NT2/D1 (cell line): ENCODE measurements at regions not wholly inside any gene's neighbourhood (a gene's known extent, or its start where the extent isn't known, plus 50 kb on each side); places are given as distances from the start of the nearest gene placed in this dataset.
"Not testable (repeated sequence)": the region's sequence is repeated elsewhere in the genome, so short reads cannot be mapped to it uniquely, and the experiment has no call there.

Experiments used
- DNase-seq: peaks from one replicate; pipeline ENCODE4 v3.0.0-alpha.2; 2011; ENCODE audit warnings: low read depth, low spot score
- H3K27me3 ChIP-seq: 2 replicates; pipeline ENCODE4 v1.6.0; 2011; ENCODE audit warnings: mild to moderate bottlenecking; ENCODE audit not compliant: insufficient read length, insufficient read depth
- H3K36me3 ChIP-seq: 2 replicates; pipeline ENCODE4 v1.6.1; 2011; ENCODE audit warnings: mild to moderate bottlenecking, low read length, mixed read lengths; ENCODE audit not compliant: insufficient read depth, insufficient read length
- H3K4me1 ChIP-seq: 2 replicates; pipeline ENCODE4 v1.5.1; 2011; ENCODE audit not compliant: insufficient read depth, insufficient read length
- H3K4me3 ChIP-seq: 2 replicates; pipeline ENCODE4 v1.5.1; 2011; ENCODE audit warnings: low read depth; ENCODE audit not compliant: insufficient read length
- H3K9ac ChIP-seq: 2 replicates; pipeline ENCODE4 v1.6.0; 2011; ENCODE audit warnings: low read depth; ENCODE audit not compliant: insufficient read length
- H3K9me3 ChIP-seq: 2 replicates; pipeline ENCODE4 v1.5.1; 2011; ENCODE audit warnings: mild to moderate bottlenecking, low read length; ENCODE audit not compliant: insufficient read depth
- SUZ12 ChIP-seq: IDR thresholded peaks from 2 replicates; pipeline ENCODE4 v1.6.1; 2011; ENCODE audit not compliant: insufficient read length, insufficient read depth; ENCODE audit errors: extremely low read depth
- YY1 ChIP-seq: IDR thresholded peaks from 2 replicates; pipeline ENCODE4 v1.6.1; 2011; ENCODE audit not compliant: insufficient read length, insufficient read depth
- ZNF274 ChIP-seq: IDR thresholded peaks from 2 replicates; pipeline ENCODE4 v1.6.1; 2011; ENCODE audit warnings: mild to moderate bottlenecking, low read depth, low read length

- H3K4me3 ChIP-seq = no peak overlapping the region
- H3K4me1 ChIP-seq = no peaks in the 10 kb centered on the region
- H3K9ac ChIP-seq = no peak overlapping the region
- H3K36me3 ChIP-seq = no peaks in the 10 kb centered on the region
- TF ChIP-seq ZNF274 (no peak), YY1 (no peak), SUZ12 (no peak)
- no peak for DNase-seq
- H3K27me3 ChIP-seq = no peaks in the 10 kb centered on the region
- no peaks in the 10 kb centered on the region; the same call in 1 of the 2 replicates for H3K9me3 ChIP-seq
Measured at GRCh38 chr3:177624528-177625495, 427.5 kb upstream of the TBL1XR1 start.

- no peak for DNase-seq
- Histone ChIP-seq H3K4me1 (no peaks in the 10 kb centered on the region), H3K4me3 (no peak overlapping the region), H3K9me3 (no peaks in the 10 kb centered on the region; the same call in 1 of the 2 replicates), H3K36me3 (no peaks in the 10 kb centered on the region), H3K9ac (no peak overlapping the region), H3K27me3 (no peaks in the 10 kb centered on the region)
- TF ChIP-seq YY1 (no peak), SUZ12 (no peak), ZNF274 (no peak)
Measured at GRCh38 chr3:177626045-177626444, 428.8 kb upstream of the TBL1XR1 start.

- H3K4me1 ChIP-seq = not testable (repeated sequence)
Measured at GRCh38 chr3:177628095-177628719, 430.9 kb upstream of the TBL1XR1 start.

GRCh38 chr3:177629276-177629675 lies 432.0 kb upstream of the TBL1XR1 start:
- Histone ChIP-seq H3K4me3 (no peak overlapping the region), H3K9me3 (no peaks in the 10 kb centered on the region; the same call in 1 of the 2 replicates), H3K27me3 (no peaks in the 10 kb centered on the region), H3K9ac (no peak overlapping the region), H3K36me3 (no peaks in the 10 kb centered on the region), H3K4me1 (no peaks in the 10 kb centered on the region)
- TF ChIP-seq SUZ12 (no peak), ZNF274 (no peak), YY1 (no peak)
- no peak for DNase-seq

More at GRCh38 chr3:177628095-177628719, 430.9 kb upstream of the TBL1XR1 start:
- H3K27me3 ChIP-seq, H3K36me3 ChIP-seq, H3K4me3 ChIP-seq, H3K9me3 ChIP-seq, H3K9ac ChIP-seq, DNase-seq: not testable (repeated sequence)

- Histone ChIP-seq H3K9ac (no peak overlapping the region), H3K4me3 (no peak overlapping the region)
- TF ChIP-seq SUZ12 = no peak
- no peak for TF ChIP-seq ZNF274
- TF ChIP-seq YY1 = no peak
Measured at GRCh38 chr3:177633671-177634207, 436.5 kb upstream of the TBL1XR1 start.

GRCh38 chr3:177635601-177636106 lies 438.4 kb upstream of the TBL1XR1 start:
- H3K36me3 ChIP-seq, H3K9me3 ChIP-seq, H3K4me3 ChIP-seq, H3K27me3 ChIP-seq, H3K9ac ChIP-seq, H3K4me1 ChIP-seq, DNase-seq: not testable (repeated sequence)

More at GRCh38 chr3:177633671-177634207, 436.5 kb upstream of the TBL1XR1 start:
- Histone ChIP-seq H3K4me1 (no peaks in the 10 kb centered on the region), H3K27me3 (no peaks in the 10 kb centered on the region), H3K36me3 (no peaks in the 10 kb centered on the region), H3K9me3 (no peaks in the 10 kb centered on the region)
- no peak for DNase-seq

- Histone ChIP-seq H3K4me3 (no peak overlapping the region), H3K27me3 (no peaks in the 10 kb centered on the region), H3K36me3 (no peaks in the 10 kb centered on the region), H3K9ac (no peak overlapping the region), H3K4me1 (no peaks in the 10 kb centered on the region), H3K9me3 (peaks cover 10% of the 10 kb centered on the region; the same call in 1 of the 2 replicates)
- no peak for DNase-seq
- TF ChIP-seq ZNF274 (no peak), YY1 (no peak), SUZ12 (no peak)
Measured at GRCh38 chr3:177640319-177640965, 443.2 kb upstream of the TBL1XR1 start.
